ENCODE measurements at regions not wholly inside any gene's neighbourhood (a gene's known extent, or its start where the extent isn't known, plus 50 kb on each side); places are given as distances from the start of the nearest gene placed in this dataset.

DNA sequence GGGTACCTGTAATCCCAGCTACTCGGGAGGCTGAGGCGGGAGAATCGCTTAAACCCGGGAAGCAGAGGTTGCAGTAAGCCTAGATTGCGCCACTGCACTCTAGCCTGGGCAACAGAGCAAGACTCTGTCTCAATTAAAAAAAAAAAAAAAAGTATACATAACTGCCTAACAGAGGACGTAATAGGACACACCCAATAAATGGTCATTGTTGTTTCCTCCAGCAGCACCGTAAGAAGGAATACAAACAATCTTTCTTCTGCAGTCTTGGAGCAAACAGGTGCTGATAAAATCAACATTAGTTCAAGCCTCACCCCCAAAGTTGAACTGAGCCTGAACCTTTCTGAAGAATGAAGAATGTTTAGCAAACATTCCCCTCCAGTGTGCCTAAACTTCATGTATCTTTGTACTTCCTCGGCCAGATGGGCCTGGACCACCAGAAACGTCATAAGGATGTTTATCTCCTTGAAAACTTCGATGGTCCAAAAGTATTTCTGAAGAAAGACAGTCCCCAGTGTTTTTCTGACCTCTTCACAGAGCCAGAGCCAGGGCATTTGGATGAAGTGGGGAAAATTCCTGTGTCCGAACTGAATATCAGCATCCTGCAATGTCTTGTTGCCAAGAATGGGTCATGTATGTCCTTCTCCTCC is 136.8 kb upstream of the F3 start:
- H3K27ac ChIP-seq (ENCODE audit: low read depth, low read length): no peak overlapping the region
- CTCF ChIA-PET: no interaction called here

DNA sequence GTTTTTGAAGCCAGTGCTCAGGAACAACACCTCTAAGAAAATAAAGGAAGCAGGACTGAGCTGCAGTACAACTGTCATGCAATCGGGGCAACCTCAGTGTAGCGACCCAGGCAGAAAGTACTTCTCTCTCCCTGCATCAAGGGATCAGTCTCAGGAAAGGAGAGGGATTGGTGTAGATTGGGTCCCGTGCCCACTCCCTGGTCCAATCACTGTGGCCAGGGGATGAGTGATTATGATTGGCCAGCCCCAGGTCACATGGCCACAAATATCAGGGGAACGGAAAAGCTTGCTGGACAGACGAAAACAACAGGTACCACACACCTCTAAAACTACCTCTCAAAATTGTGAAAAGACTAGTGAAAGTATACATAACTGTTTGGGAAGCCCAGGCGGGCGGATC is 136.2 kb upstream of the F3 start:
- Histone ChIP-seq H3K4me1 (ENCODE audit: insufficient read depth, low read length) (no peaks in the 10 kb centered on the region), H3K27me3 (ENCODE audit: insufficient read depth, low read length, poor library complexity, severe bottlenecking) (no peaks in the 10 kb centered on the region), H3K27ac (ENCODE audit: low read depth, low read length) (no peak overlapping the region), H3K36me3 (ENCODE audit: insufficient read depth, low read length) (no peaks in the 10 kb centered on the region), H3K4me3 (ENCODE audit: low read length) (no peak overlapping the region), H3K9me3 (ENCODE audit: low read length) (no peaks in the 10 kb centered on the region)
- peaks cover 0 to 2% (median 0%) of the 10 kb centered on the region in 5 donors for H3K9me3 Mint-ChIP-seq
- DNase-seq: no peak
- H3K4me3 Mint-ChIP-seq: no peak overlapping the region
- H3K27me3 Mint-ChIP-seq: peaks cover 0 to 4% of the 10 kb centered on the region in 2 donors
- H3K27ac Mint-ChIP-seq: no peak overlapping the region
- H3K36me3 Mint-ChIP-seq: peaks cover 0 to 1% (median 0%) of the 10 kb centered on the region in 3 donors
- CTCF ChIA-PET: no interaction called here
- POLR2A ChIA-PET: no interaction called here
- no peaks in the 10 kb centered on the region for H3K4me1 Mint-ChIP-seq

More for the DNA sequence above, 136.8 kb upstream of the F3 start:
- POLR2A ChIA-PET: no interaction called here
- Histone ChIP-seq H3K36me3 (ENCODE audit: insufficient read depth, low read length) (no peaks in the 10 kb centered on the region), H3K9me3 (ENCODE audit: low read length) (no peaks in the 10 kb centered on the region), H3K4me1 (ENCODE audit: insufficient read depth, low read length) (no peaks in the 10 kb centered on the region), H3K4me3 (ENCODE audit: low read length) (no peak overlapping the region), H3K27me3 (ENCODE audit: insufficient read depth, low read length, poor library complexity, severe bottlenecking) (no peaks in the 10 kb centered on the region)
- Mint-ChIP-seq H3K27ac (no peak overlapping the region), H3K4me1 (no peaks in the 10 kb centered on the region), H3K9me3 (peaks cover 0 to 2% (median 0%) of the 10 kb centered on the region in 5 donors), H3K36me3 (peaks cover 0 to 1% (median 0%) of the 10 kb centered on the region in 3 donors), H3K4me3 (no peak overlapping the region), H3K27me3 (peaks cover 0 to 4% of the 10 kb centered on the region in 2 donors)
- no peak for DNase-seq

DNA sequence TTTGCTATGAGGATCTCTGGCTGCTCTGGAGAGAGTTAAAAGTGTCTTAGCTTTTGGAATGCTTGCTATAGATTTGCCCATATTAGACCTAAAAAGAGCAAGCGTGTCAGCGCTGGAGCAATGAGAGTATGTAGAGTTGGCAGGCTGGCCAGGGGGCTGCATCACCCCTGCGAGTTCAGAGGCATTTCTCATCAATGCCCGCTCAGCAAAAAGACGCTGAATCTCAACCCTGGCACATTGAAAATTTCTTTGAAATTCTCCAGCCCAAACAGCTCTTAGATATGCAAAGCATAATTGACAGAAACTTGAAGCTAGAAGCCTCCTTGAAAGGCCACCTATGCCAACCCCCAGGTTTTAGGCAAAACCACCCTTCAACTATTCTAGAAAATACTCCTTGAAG is 135.5 kb upstream of the F3 start:
- Mint-ChIP-seq H3K4me1 (no peaks in the 10 kb centered on the region), H3K27me3 (peaks cover 0 to 4% of the 10 kb centered on the region in 2 donors), H3K27ac (no peak overlapping the region), H3K9me3 (peaks cover 0 to 2% (median 0%) of the 10 kb centered on the region in 5 donors), H3K36me3 (peaks cover 0 to 1% (median 0%) of the 10 kb centered on the region in 3 donors), H3K4me3 (no peak overlapping the region)
- DNase-seq: no peak
- Histone ChIP-seq H3K27ac (ENCODE audit: low read depth, low read length) (no peak overlapping the region), H3K4me3 (ENCODE audit: low read length) (no peak overlapping the region), H3K36me3 (ENCODE audit: insufficient read depth, low read length) (no peaks in the 10 kb centered on the region), H3K27me3 (ENCODE audit: insufficient read depth, low read length, poor library complexity, severe bottlenecking) (no peaks in the 10 kb centered on the region), H3K9me3 (ENCODE audit: low read length) (no peaks in the 10 kb centered on the region), H3K4me1 (ENCODE audit: insufficient read depth, low read length) (no peaks in the 10 kb centered on the region)
- POLR2A ChIA-PET: no interaction called here
- CTCF ChIA-PET: no interaction called here

DNA sequence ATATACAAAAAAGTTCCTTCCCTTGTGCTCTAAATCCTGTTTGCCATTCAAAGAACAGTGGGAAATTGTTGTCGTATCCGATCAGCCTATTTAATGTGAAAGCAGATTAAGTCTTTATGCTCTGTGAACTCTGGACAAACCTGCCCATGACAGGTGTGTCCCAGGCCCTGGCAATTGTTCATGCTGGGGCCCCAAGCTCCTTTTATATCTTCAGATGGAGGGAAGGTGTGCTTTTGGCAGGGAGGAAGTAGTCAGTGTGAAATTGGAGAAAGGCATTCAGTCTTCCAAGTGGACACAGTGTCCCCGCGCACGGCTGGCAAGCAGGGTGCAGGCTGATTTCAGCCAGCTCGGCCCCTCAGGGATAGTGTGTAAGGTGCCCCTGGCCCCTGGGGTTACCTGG is 135.1 kb upstream of the F3 start:
- no peaks in the 10 kb centered on the region for H3K4me1 ChIP-seq (ENCODE audit: insufficient read depth, low read length)
- H3K9me3 Mint-ChIP-seq: peaks cover 0 to 2% (median 0%) of the 10 kb centered on the region in 5 donors
- no peak overlapping the region for H3K27ac ChIP-seq (ENCODE audit: low read depth, low read length)
- H3K27ac Mint-ChIP-seq: no peak overlapping the region
- no peak overlapping the region for H3K4me3 ChIP-seq (ENCODE audit: low read length)
- H3K27me3 Mint-ChIP-seq: peaks cover 0 to 4% of the 10 kb centered on the region in 2 donors
- DNase-seq: no peak
- no peaks in the 10 kb centered on the region for H3K27me3 ChIP-seq (ENCODE audit: insufficient read depth, low read length, poor library complexity, severe bottlenecking)
- H3K36me3 ChIP-seq (ENCODE audit: insufficient read depth, low read length): no peaks in the 10 kb centered on the region
- H3K4me1 Mint-ChIP-seq: no peaks in the 10 kb centered on the region
- H3K36me3 Mint-ChIP-seq: peaks cover 0 to 1% (median 0%) of the 10 kb centered on the region in 3 donors
- no peak overlapping the region for H3K4me3 Mint-ChIP-seq
- POLR2A ChIA-PET: no interaction called here
- CTCF ChIA-PET: no interaction called here
- H3K9me3 ChIP-seq (ENCODE audit: low read length): no peaks in the 10 kb centered on the region

DNA sequence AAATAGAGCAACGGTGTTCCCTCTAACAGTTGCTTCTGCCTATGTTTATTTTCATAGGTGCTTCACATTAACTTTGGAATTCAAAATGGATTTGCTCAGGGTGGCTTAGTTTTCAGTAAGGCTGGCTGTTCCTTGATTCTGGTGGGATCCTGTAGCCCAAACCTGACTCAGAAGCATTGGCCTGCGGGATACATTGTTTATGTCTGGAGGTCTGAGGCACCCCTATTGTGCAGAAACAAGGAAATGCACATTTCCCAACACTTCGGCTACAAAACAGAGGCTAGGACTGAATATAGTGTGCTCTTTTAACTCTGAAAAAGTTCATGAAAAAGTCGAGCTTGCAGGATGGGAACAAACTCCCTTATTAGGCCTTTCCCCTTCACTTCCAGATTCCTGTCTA is 133.8 kb upstream of the F3 start:
- CTCF ChIA-PET: no interaction called here
- H3K4me3 ChIP-seq (ENCODE audit: low read length): no peak overlapping the region
- DNase-seq: no peak
- H3K4me1 ChIP-seq (ENCODE audit: insufficient read depth, low read length): no peaks in the 10 kb centered on the region
- Mint-ChIP-seq H3K4me3 (no peak overlapping the region), H3K27ac (no peak overlapping the region), H3K27me3 (peaks cover 2 to 5% of the 10 kb centered on the region in 2 donors), H3K9me3 (peaks cover 0 to 2% (median 0%) of the 10 kb centered on the region in 5 donors), H3K36me3 (peaks cover 0 to 1% (median 0%) of the 10 kb centered on the region in 3 donors), H3K4me1 (no peaks in the 10 kb centered on the region)
- POLR2A ChIA-PET: no interaction called here
- H3K27me3 ChIP-seq (ENCODE audit: insufficient read depth, low read length, poor library complexity, severe bottlenecking): no peaks in the 10 kb centered on the region
- H3K27ac ChIP-seq (ENCODE audit: low read depth, low read length): no peak overlapping the region
- no peaks in the 10 kb centered on the region for H3K9me3 ChIP-seq (ENCODE audit: low read length)
- no peaks in the 10 kb centered on the region for H3K36me3 ChIP-seq (ENCODE audit: insufficient read depth, low read length)

DNA sequence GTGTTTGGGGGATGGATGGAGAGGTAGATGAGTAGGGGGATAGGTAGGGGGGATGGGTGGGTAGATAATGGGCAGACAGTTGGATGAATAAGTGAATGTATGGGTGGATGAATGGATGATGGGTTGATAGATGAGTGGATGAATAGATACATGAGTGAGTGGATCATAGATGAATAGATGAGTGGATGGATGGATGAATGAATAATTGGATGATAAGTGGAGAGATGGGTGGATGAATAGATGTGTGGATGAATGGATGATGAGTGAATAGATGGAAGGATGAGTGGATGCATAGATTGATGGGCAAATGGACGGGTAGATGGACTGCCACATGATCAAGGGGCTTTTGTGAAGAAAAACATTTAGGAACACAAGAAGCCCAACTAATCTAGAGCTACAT is 133.3 kb upstream of the F3 start:
- POLR2A ChIA-PET: no interaction called here
- no peak overlapping the region for H3K27ac Mint-ChIP-seq
- H3K9me3 Mint-ChIP-seq: peaks cover 0 to 2% (median 0%) of the 10 kb centered on the region in 5 donors
- Histone ChIP-seq H3K27me3 (ENCODE audit: insufficient read depth, low read length, poor library complexity, severe bottlenecking) (no peaks in the 10 kb centered on the region), H3K36me3 (ENCODE audit: insufficient read depth, low read length) (no peaks in the 10 kb centered on the region), H3K4me1 (ENCODE audit: insufficient read depth, low read length) (no peaks in the 10 kb centered on the region), H3K4me3 (ENCODE audit: low read length) (no peak overlapping the region), H3K9me3 (ENCODE audit: low read length) (no peaks in the 10 kb centered on the region), H3K27ac (ENCODE audit: low read depth, low read length) (no peak overlapping the region)
- H3K4me1 Mint-ChIP-seq: no peaks in the 10 kb centered on the region
- H3K36me3 Mint-ChIP-seq: peaks cover 0 to 1% (median 0%) of the 10 kb centered on the region in 3 donors
- peaks cover 2 to 5% of the 10 kb centered on the region in 2 donors for H3K27me3 Mint-ChIP-seq
- no peak for DNase-seq
- CTCF ChIA-PET: no interaction called here
- H3K4me3 Mint-ChIP-seq: no peak overlapping the region

DNA sequence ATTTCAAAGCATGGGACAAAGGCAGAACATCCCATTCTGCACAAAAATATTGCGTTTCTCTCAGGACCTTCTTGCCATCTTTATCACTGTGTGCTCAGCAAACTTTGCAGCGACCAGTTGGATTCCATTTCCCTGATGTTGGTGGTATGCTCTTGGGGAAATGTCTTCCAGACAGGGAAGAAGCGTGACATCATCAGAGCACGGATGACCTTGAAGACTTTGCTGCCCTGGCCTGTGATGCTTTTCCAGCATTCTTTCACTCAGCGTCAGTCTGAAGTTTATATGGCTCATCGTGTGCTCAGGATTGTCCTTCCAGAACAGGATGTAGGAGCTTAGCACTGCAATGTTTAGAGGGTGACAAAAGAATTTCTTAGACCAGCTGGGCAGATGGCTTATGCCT is 131.4 kb upstream of the F3 start:
- POLR2A ChIA-PET: no interaction called here
- no peaks in the 10 kb centered on the region for H3K36me3 Mint-ChIP-seq
- CTCF ChIA-PET: no interaction called here

DNA sequence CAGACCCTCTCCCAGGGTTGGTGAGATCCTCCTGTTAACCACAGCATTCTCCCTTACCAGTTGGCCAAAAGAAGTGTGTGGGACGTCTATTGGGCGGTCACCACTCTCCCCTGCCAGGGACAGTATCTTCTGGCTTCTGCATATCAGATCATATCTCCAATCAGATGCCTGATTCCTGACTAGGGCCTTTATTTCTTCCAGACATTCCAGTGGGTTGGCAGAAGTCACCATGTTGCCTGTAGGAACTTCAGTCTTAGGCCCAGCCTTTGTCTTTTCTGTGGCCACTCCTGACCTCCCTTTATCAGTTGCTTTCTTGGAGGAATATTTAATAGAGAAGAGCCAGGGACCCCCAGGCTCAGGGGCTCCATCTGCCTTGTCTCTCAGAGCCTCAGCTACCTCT is 130.4 kb upstream of the F3 start:
- no peak overlapping the region for H3K27ac ChIP-seq (ENCODE audit: low read depth, low read length)
- H3K4me1 ChIP-seq (ENCODE audit: insufficient read depth, low read length): no peaks in the 10 kb centered on the region
- Mint-ChIP-seq H3K9me3 (peaks cover 0 to 2% (median 0%) of the 10 kb centered on the region in 5 donors), H3K4me1 (no peaks in the 10 kb centered on the region), H3K36me3 (no peaks in the 10 kb centered on the region), H3K4me3 (no peak overlapping the region), H3K27me3 (peaks cover 5% of the 10 kb centered on the region in 2 donors), H3K27ac (no peak overlapping the region)
- no peaks in the 10 kb centered on the region for H3K36me3 ChIP-seq (ENCODE audit: insufficient read depth, low read length)
- no peak overlapping the region for H3K4me3 ChIP-seq (ENCODE audit: low read length)
- H3K9me3 ChIP-seq (ENCODE audit: low read length): no peaks in the 10 kb centered on the region
- H3K27me3 ChIP-seq (ENCODE audit: insufficient read depth, low read length, poor library complexity, severe bottlenecking): no peaks in the 10 kb centered on the region
- CTCF ChIA-PET: no interaction called here
- no peak for DNase-seq
- POLR2A ChIA-PET: no interaction called here

More for the DNA sequence above, 131.4 kb upstream of the F3 start:
- no peak overlapping the region for H3K4me3 ChIP-seq (ENCODE audit: low read length)
- no peaks in the 10 kb centered on the region for H3K9me3 ChIP-seq (ENCODE audit: low read length)
- H3K27me3 Mint-ChIP-seq: peaks cover 5% of the 10 kb centered on the region in 2 donors
- no peaks in the 10 kb centered on the region for H3K4me1 Mint-ChIP-seq
- no peaks in the 10 kb centered on the region for H3K4me1 ChIP-seq (ENCODE audit: insufficient read depth, low read length)
- H3K9me3 Mint-ChIP-seq: peaks cover 0 to 2% (median 0%) of the 10 kb centered on the region in 5 donors
- no peaks in the 10 kb centered on the region for H3K36me3 ChIP-seq (ENCODE audit: insufficient read depth, low read length)
- H3K27ac Mint-ChIP-seq: no peak overlapping the region
- H3K27me3 ChIP-seq (ENCODE audit: insufficient read depth, low read length, poor library complexity, severe bottlenecking): no peaks in the 10 kb centered on the region
- no peak overlapping the region for H3K27ac ChIP-seq (ENCODE audit: low read depth, low read length)
- no peak for DNase-seq
- H3K4me3 Mint-ChIP-seq: no peak overlapping the region
